ENCODE measurements at regions not wholly inside any gene's neighbourhood (a gene's known extent, or its start where the extent isn't known, plus 50 kb on each side); places are given as distances from the start of the nearest gene placed in this dataset.

DNA sequence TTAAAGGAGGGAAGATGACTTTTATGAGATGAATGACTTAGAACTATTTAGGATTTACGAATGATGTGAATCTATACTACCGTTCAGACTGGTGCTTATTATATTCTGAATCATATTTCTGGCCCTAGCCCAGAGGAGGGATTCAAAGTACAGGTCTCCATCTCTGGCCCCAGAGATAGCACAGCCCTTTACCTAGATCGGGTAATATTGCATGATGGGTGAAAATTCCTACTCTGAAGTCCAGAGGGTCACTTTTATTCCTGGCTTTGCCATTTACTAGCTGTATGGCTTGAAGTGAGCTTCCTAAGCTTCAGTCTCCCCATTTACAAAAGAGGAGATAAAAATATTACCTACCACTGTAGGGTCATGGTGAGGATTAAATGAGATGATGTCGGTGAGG is 135.8 kb upstream of the OSR1 start:
- no peak overlapping the region for H3K27ac ChIP-seq (ENCODE audit: low read length)
- no peak overlapping the region for H2AFZ ChIP-seq (ENCODE audit: low read length)
- H3K36me3 ChIP-seq (replicated peaks; ENCODE audit: insufficient read depth, low read length), result no peaks in the 10 kb centered on the region
- H3K4me1 ChIP-seq (ENCODE audit: low read length), result no peaks in the 10 kb centered on the region
- no peaks in the 10 kb centered on the region for H3K9me3 ChIP-seq (replicated peaks; ENCODE audit: insufficient read depth, low read length)
- H4K20me1 ChIP-seq (ENCODE audit: insufficient read depth, low read length), result no peaks in the 10 kb centered on the region
- no peaks in the 10 kb centered on the region for H3K9me2 ChIP-seq (replicated peaks; ENCODE audit: insufficient read depth, low read length)
- H3K79me2 ChIP-seq (ENCODE audit: low read length), result no peaks in the 10 kb centered on the region
- H3K4me3 ChIP-seq (ENCODE audit: low read length), result no peak overlapping the region
- no peak overlapping the region for H3K9ac ChIP-seq (ENCODE audit: low read length)
- H3F3A ChIP-seq (ENCODE audit: insufficient read depth, low read length), result no peaks in the 10 kb centered on the region
- TF ChIP-seq, protein P1, sequence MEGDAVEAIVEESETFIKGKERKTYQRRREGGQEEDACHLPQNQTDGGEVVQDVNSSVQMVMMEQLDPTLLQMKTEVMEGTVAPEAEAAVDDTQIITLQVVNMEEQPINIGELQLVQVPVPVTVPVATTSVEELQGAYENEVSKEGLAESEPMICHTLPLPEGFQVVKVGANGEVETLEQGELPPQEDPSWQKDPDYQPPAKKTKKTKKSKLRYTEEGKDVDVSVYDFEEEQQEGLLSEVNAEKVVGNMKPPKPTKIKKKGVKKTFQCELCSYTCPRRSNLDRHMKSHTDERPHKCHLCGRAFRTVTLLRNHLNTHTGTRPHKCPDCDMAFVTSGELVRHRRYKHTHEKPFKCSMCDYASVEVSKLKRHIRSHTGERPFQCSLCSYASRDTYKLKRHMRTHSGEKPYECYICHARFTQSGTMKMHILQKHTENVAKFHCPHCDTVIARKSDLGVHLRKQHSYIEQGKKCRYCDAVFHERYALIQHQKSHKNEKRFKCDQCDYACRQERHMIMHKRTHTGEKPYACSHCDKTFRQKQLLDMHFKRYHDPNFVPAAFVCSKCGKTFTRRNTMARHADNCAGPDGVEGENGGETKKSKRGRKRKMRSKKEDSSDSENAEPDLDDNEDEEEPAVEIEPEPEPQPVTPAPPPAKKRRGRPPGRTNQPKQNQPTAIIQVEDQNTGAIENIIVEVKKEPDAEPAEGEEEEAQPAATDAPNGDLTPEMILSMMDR (IDR thresholded peaks at IDR 0.05; ENCODE audit: low read length), result no peak
- H3K27me3 ChIP-seq (replicated peaks; ENCODE audit: insufficient read depth, low read length), result no peaks in the 10 kb centered on the region
- no peak for DNase-seq
- H3K4me2 ChIP-seq (ENCODE audit: low read depth, low read length), result no peak overlapping the region

DNA sequence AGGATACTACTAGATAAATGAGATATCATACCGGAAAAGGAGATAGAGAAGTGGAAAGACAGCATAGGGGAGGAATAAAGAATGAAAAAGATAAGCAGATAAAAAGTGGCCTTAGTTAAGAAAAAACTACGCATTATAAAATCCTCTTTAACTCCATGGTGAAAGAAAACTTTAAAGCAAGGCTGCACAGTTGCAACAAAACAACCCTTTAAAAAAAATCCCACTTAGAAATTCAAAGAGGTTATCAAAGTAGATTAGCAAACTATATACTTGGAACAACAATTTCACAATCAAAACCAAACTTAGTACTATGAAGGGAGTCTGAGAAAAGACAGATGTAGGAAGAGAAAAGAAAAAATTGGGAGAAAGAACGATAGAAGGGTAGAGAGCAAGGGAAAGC is 133.4 kb upstream of the OSR1 start:
- Histone ChIP-seq H3K27me3 (replicated peaks; ENCODE audit: insufficient read depth, low read length) (no peaks in the 10 kb centered on the region), H3K9me2 (replicated peaks; ENCODE audit: insufficient read depth, low read length) (no peaks in the 10 kb centered on the region), H2AFZ (ENCODE audit: low read length) (no peak overlapping the region), H3K36me3 (replicated peaks; ENCODE audit: insufficient read depth, low read length) (no peaks in the 10 kb centered on the region), H3K9me3 (replicated peaks; ENCODE audit: insufficient read depth, low read length) (no peaks in the 10 kb centered on the region), H3K27ac (ENCODE audit: low read length) (no peak overlapping the region), H3K79me2 (ENCODE audit: low read length) (no peaks in the 10 kb centered on the region), H3K4me3 (ENCODE audit: low read length) (no peak overlapping the region), H3K4me2 (ENCODE audit: low read depth, low read length) (no peak overlapping the region), H4K20me1 (ENCODE audit: insufficient read depth, low read length) (no peaks in the 10 kb centered on the region), H3K9ac (ENCODE audit: low read length) (no peak overlapping the region), H3K4me1 (ENCODE audit: low read length) (no peaks in the 10 kb centered on the region), H3F3A (ENCODE audit: insufficient read depth, low read length) (no peaks in the 10 kb centered on the region)
- DNase-seq, result no peak
- TF ChIP-seq, protein P1 (IDR thresholded peaks at IDR 0.05; ENCODE audit: low read length), result no peak
- TF ChIP-seq EZH2phosphoT487 (IDR thresholded peaks at IDR 0.05; ENCODE audit: low read length), result no peak
- TF ChIP-seq EZH2 (optimal IDR thresholded peaks at IDR 0.05; ENCODE audit: low read depth, low read length), result no peak

GRCh38 chr2:19490846-19491435 is 132.5 kb upstream of the OSR1 start:
- Histone ChIP-seq H4K20me1 (ENCODE audit: insufficient read depth, low read length) (no peaks in the 10 kb centered on the region), H3K4me3 (ENCODE audit: low read length) (no peak overlapping the region), H3K27me3 (replicated peaks; ENCODE audit: insufficient read depth, low read length) (no peaks in the 10 kb centered on the region), H3K9me3 (replicated peaks; ENCODE audit: insufficient read depth, low read length) (no peaks in the 10 kb centered on the region), H3K4me1 (ENCODE audit: low read length) (no peaks in the 10 kb centered on the region), H3F3A (ENCODE audit: insufficient read depth, low read length) (no peaks in the 10 kb centered on the region), H3K36me3 (replicated peaks; ENCODE audit: insufficient read depth, low read length) (no peaks in the 10 kb centered on the region), H2AFZ (ENCODE audit: low read length) (no peak overlapping the region), H3K27ac (ENCODE audit: low read length) (no peak overlapping the region), H3K9me2 (replicated peaks; ENCODE audit: insufficient read depth, low read length) (no peaks in the 10 kb centered on the region), H3K4me2 (ENCODE audit: low read depth, low read length) (no peak overlapping the region), H3K9ac (ENCODE audit: low read length) (no peak overlapping the region), H3K79me2 (ENCODE audit: low read length) (no peaks in the 10 kb centered on the region)
- TF ChIP-seq EZH2 (optimal IDR thresholded peaks at IDR 0.05; ENCODE audit: low read depth, low read length), result no peak
- no peak for TF ChIP-seq EZH2phosphoT487 (IDR thresholded peaks at IDR 0.05; ENCODE audit: low read length)
- TF ChIP-seq, protein P1 (IDR thresholded peaks at IDR 0.05; ENCODE audit: low read length), result no peak
- no peak for DNase-seq

Measured in MM.1S (cell line).